HG03108 (cell line): ENCODE measurements at regions not wholly inside any gene's neighbourhood (a gene's known extent, or its start where the extent isn't known, plus 50 kb on each side); places are given as distances from the start of the nearest gene placed in this dataset.
"Not testable (repeated sequence)": the region's sequence is repeated elsewhere in the genome, so short reads cannot be mapped to it uniquely, and the experiment has no call there.

Experiments used
- ATAC-seq: cut with Tn5 transposase; IDR thresholded peaks from one replicate; pipeline ENCODE4 v1.9.1; 2021; ENCODE audit warnings: moderate library complexity; ENCODE audit not compliant: unreplicated experiment

DNA sequence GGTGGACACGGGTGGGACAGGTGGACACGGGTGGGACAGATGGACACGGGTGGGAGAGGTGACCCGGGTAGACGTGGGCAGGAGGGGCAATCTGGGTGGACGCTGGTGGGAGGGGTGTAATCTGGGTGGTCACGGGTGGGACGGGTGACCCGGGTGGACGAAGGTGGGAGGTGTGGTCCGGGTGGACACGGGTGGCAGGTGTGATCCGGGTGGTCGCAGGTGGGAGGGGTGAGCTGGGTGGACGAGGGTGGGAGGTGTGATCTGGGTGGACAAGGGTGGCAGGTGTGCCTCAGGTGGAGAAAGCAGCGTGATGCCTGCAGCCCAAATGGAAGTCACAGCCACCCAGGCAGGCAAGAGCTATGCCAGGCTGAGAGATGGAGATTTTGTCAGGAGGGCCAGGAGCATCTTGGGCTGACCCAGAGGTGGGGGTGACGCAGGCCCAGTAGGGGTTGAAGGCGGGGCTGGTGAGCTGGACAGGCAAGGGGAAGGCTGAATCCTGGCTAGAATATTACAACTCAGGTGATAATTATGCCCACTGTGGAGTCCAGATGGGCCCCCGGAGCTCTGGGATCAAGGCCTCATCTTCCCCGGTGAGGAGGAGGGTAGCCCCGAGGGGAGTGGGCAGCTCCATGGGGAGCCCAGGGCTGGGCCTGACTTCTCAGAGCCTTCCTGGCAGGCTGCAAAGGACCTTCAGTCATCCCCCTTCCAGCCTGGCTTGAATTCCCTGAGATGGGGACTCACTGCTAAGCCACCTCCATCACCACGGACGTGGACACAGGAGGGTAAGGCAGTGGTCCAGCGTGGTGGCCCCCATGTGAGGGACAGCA lies 100.0 kb downstream of the ADRA2C start:
- ATAC-seq: no peak

DNA sequence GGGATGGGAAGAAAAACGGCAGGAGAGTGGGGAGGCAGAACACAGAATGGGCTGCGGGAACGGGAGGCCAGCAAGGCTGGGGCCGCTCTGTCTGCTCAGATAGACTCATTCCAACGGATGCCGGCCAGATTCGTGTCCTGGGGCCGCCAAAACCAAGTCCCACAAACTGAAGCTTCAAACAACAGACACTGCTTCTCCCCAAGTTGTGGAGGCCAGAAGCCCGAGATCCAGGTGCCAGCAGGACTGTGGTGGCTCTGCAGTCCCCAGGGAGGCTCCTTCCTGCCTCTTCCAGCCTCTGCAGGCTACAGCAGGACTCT lies 100.6 kb downstream of the ADRA2C start:
- ATAC-seq: no peak

DNA sequence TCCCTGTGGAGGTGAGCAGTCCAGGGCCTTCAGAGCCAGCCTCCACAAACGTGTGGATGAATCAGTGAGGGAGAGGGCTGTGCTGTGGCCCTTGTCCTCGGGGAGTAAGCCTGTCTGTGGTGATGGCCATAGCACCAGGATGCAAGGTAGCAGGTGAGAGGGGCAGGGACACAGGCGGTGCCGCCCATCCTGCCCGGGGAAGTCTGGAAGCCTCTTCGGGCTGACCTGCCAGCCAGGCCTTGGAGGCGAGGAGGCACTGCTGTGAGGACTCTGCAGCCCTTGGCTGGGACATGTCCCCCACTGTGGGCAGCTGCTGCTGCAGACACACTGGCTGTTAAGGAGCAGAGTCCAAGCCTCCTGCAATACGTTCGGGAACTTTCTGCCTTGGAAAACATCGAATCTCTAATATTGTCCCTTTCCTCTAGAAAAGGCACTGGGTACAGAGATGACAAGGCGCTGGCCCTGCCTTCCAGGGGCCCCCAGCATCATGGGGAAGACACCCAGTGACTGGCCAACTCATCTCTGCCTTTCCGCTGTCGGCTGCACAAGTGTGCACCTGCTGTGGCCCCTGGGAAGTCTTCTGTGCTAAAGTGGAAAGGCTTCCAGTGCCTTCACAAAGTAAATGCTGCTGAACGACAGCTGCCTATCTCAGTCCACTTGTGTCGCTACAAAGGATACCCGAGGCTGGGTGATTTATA lies 101.4 kb downstream of the ADRA2C start:
- no peak for ATAC-seq

DNA sequence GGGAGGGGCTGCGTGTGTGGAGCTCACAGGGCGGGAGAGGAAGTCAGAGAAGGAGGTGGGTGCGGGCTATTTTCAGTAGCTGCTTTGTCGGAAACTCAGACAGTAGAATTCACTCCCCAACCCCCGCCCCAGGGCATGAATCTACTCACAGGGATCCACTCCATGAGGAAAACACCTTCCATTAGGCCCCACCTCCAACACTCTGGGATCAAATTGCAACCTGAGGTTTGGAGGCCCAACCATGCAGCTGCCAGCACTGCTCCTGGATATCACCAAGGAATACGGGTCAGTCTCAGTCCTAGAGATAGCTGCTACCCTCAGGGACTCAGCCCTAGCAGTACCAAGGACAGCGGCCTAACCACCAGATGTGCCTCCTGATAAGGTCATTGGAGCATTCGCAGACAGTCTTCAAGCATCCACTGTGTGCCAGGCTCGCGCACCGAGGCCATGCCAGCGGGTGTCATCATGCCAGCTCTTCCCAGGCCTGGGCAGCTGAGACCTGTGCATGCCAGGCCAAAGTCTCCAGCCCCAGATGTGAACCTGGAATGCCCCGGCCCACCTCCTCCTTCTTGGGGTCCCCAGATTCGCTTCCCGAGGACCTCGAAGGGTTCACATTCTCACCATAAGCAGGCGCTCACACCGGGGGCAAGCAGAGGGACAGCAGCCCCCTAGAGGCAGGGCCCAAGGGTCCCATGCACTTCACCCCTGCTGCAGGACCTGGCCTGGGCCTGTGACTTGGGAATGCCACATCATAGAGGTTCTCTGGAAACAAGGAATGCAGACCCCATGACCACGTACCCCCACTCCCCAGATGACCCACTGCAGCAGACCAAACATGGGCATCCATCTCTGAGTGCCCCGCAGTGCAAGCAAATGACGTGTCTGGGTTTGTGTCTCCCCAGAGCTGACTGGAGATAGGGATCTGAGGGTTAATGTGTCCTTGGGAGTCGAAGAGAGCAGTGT lies 102.3 kb downstream of the ADRA2C start:
- no peak for ATAC-seq

DNA sequence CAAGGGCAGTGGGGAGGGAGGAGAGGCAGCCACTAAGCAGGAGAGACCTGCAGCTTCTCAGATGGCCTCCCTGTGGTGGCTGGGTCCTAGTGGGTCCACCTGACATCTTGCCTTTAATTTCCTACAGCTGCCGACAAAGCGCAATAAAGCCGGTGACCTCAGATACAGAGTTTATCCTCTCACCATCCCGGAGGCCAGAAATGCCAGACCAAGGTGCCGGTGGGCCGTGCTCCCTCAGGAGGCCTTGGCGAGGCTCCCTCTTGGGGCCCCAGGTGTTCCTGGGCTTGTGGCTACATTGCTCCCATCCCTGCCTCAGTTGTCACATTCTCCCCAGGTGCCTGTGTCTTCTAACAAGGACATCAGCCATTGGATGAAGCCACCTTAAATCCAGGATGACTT lies 103.0 kb downstream of the ADRA2C start:
- ATAC-seq: no peak

DNA sequence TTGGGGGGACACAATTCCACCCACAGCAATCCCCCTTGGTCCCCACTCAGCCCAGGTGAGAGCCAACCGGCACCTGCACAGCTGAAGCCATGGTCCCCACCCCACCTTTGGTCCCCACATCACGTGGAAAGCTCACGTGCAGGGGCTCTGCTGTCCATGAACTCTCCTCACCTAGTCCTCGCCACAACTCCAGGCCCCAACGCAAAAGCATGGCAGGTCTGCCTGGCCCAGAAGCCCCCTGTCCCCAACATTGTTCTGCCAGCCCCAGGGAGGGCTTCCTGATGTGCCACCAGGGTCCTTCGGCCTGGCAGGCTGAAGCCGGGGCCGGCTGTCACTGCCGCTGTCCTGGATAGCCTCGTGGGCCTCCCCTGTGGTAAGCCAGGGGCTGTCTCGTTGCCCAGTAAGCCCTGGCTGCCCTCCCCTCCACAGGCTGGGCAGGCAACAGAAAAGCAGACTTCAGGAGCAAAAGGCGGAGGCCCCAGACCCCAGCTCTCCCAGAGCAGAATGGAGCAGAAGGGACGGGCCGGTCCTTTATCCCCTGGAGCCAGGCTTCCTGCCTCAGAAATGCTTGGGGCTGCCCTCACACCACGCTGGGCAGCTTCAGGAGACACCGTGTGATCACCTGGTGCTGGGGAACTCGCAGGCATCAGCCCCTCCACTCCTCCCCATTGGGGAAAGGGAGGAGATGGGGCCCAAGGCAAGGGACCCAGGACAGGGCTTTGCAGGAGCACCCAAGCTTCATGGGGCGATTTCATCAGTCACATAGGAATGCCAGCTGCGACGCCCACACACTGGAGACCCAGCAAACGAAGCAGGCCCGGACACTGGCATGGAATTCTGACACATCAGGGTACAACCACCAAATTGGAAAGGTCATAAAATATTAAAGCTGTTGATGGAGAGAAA lies 103.7 kb downstream of the ADRA2C start:
- no peak for ATAC-seq

DNA sequence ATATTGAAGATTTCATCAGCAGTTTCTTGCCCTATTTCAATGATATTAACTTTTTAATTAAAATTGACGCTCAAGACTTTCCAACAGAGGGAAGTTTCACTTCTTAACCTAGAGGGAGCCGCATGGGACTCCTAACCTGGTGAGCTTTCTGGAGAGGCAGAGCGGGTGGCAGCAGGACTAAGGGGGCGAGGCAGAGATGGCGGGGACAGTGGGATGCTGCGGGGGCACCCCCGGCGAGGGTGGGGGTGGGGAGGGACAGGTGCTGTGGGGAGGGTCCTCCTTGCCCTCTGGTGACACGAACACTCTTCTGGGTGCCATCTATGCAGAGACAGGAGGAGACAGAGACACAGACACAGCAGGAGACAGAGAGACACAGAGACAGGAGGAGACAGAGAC lies 104.4 kb downstream of the ADRA2C start:
- no peak for ATAC-seq

DNA sequence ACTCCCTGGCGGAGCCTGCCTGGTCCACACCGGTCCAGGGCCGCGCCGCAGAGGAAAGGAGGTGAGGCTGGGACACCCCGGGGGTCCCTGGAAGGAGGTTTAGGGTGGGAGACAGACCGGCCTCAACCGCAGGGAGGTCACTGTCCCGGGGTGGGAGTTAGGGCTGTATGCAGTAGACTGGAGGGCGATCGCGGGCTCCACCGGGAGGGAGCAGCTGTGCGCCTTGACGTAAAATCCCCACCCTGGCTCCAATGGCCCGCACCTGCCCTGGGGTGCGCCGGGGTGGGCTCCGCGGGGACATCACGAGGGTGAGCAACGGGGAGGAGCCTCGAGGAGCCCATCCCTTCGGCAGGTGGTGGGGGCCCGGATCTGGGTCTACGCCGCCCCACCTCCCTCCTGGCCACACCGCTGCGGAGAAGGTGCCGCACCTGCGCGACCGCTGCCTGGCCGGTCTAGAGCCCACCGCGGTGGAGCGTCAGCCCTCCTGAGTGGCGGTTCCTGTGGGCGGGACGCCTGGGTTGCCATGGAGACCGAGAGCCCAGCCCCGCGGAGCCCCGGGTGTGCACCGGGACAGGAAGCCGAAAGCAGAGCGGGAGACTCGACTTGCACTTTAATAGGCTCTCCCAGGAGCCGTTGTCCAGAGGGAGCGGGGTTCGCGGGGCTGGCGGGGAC lies 105.1 kb downstream of the ADRA2C start:
- ATAC-seq: no peak

DNA sequence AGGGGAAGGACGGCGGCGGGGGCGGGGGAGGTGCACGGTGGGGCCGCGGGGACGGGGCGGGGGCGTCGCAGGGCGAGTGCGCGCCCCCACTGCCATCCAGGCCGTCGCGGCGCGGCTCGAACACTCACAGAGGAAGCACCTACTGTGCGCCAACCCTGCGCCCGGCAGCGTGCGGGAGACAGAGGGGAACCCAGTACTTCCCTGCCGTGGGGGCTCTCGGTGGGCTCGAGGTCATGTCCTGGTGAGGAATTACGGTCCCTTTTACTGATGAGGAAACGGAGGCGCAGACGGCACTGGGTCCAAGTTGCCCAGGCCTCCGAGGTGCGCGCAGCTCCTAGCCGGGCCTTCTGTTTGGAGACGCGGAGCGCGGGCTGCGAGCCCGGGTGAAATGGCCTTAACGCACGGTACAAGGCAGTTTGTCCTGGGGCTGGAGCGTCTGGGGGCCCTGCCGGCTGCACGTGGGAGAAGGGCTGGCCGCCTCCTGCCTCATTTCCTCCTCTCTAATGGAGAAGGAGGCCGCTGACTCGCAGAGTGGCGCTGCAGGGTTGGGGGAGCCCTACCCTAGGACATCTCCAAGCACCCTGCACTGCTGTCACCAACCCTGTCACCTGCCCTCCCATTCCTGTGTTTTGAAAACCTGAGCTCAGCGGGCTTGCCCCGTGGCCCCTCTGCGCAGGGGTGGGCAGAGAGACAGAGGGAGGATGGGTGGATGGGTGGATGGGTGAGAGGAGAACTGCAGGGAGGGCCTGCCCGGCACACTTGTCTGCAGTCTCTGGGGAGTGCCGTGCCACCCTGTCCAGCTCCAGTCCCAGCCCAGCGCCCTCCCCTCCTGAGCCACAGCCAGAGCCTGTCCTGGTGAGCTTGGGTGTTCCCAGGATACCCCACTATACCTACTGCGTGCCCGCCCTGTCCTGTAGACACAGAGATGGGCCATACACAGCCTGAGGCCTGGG lies 106.0 kb downstream of the ADRA2C start:
- ATAC-seq: no peak

DNA sequence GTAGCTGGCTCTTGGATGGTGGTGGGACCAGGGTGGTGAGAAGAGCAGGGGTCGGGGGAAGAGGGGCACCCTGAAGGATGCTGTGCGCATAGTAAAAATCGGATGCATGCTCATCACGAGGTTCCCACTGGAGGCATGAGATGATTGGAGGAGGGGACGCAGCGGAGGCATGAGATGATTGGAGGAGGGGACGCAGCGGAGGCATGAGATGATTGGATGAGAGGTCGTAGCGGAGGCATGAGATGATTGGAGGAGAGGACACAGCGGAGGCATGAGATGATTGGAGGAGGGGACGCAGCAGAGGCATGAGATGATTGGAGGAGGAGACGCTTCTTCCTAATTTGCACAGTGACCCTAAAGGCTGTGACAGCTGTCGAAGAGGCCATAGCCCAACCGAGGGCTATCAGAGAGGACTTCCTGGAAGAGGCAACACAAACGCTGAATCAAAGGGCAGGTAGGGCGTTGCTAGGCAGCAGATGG lies 106.7 kb downstream of the ADRA2C start:
- ATAC-seq: no peak

DNA sequence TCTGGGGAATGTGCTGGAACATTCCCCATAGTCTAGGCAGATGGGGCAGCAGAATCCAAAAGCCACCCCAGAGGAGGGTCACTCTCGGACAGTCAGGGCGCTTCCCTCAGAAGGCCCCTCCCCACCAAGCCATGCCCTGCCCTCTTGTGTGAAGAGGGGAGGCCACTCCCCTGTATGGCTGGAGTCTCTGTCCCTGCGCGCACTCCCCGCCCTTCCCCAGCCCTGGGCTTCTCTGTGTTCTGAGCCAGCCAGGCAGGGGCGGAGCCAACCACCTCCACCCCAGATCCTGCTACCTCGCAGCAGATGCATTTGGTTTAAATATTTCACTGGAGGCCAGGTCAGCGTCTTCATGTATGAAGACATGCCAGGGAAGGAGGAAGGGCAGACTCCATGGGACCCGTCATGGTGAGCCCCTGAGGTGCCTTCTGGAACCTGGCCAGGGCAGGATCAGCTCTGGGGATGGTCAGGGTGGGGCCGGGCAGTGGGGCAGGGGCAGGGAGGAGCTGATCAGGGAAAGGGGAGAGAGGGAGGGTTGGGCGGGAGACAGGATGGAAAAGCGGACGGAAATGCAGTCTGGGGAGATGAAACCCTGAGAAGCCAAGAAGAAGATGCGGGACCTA lies 107.3 kb downstream of the ADRA2C start:
- no peak for ATAC-seq

DNA sequence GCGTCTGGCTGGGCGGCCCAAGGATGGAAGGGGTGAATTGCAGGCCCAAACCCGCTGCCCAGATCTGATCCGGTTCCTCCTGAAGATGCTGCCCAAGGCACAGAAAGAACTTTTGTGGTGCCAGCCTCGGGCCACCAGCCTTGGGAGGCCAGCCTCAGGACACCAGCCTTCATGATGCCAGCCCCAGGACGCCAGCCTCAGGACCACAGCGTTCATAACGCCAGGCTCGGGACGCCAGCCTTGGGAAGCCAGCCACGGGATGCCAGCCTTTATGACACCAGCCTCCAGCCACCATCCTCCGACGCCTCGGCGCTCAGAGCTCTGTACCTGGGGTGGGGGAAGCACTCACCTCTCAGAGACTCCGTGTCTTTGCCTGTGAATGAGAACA lies 107.8 kb downstream of the ADRA2C start:
- no peak for ATAC-seq

DNA sequence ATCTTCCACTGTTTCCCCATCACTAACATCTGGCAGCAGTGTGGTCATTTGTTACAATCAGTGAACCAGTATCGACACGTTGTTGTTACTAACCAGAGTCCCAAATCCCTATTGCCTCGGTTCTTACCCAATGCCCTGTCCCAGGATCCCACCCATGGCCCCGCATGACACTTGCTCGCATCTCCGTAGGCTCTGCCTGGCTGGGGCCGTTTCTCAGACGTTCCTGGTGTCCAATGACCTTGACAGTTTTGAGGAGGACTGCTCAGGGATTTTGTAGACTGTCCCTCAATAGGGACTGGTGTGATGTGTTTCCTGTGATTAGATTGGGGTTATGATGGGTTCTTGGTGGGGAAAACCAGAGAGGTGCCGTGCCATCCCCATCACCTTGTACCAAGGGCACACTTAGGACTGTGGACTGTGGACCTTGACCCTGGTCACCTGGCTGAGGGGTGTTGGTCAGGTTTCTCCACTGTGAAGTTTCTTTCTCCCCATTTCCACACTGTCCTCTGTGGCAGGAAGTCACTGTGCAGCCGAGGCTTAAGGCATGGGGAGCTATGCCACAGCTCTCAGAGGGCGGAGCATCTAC lies 108.4 kb downstream of the ADRA2C start:
- ATAC-seq: no peak

DNA sequence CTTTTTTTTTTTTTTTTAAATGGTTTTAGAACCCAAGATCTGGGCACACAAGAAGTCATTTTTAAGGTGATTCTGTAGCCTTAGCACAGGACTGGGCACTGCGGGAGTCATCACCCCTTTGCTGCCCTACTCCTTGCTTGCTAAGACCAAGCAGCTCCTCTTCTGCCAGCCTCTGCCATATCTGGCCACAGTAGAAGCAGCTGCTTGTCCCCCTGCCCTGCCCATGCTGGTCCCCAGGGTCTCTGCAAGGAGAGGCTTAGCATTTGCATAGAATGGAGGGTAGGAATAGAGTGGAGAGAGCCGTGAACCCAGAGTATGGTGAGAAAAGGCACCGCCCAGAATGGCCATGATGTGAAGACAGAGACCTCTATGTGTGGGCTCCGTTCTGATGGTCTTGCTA lies 109.3 kb downstream of the ADRA2C start:
- no peak for ATAC-seq

DNA sequence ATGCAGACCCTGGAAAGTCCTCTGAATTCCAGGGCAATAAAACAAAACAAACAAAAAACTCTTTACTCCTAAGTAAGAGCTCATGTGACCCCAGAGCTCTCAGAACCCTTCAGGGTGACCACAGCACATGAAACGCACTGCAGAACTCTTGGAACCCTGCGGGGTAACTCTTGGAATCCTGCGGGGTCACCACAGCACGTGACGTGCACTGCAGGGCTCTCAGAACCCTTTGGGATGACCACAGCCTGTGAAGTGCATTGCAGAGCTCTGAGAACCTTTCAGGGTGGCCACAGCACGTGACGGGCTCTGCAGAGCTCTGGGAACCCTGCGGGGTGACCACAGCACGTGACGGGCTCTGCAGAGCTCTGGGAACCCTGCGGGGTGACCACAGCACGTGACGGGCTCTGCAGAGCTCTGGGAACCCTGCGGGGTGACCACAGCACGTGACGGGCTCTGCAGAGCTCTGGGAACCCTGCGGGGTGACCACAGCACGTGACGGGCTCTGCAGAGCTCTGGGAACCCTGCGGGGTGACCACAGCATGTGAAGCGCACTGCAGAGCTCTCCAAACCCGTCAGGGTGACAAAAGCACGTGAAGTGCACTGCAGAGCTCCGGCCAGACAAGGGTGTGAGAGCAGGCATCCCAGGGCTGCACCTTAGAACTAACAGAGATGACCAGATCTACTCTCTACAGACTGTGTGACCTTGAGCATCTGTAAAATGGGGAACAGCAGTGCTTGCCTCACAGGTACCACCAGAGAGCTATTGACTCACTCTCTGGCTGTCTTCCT lies 110.1 kb downstream of the ADRA2C start:
- not testable (repeated sequence) for ATAC-seq

DNA sequence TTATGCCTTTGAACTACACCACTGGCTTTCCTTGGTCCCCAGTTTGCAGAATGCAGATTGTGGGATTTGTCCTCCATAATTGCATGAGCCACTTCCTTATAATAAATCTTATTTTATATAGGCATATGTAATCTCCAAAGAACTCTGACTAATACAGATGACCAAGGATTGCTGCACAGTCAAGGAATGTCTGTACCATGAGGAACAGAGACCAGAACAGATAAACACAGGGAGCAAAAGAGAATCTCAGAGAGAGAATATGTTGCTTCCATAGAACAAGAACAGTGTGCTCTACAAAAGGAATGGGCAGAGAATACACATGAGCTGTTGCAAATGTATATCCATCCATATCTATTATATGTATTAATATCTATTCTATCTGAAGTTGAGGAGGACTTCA lies 111.1 kb downstream of the ADRA2C start:
- ATAC-seq: no peak

DNA sequence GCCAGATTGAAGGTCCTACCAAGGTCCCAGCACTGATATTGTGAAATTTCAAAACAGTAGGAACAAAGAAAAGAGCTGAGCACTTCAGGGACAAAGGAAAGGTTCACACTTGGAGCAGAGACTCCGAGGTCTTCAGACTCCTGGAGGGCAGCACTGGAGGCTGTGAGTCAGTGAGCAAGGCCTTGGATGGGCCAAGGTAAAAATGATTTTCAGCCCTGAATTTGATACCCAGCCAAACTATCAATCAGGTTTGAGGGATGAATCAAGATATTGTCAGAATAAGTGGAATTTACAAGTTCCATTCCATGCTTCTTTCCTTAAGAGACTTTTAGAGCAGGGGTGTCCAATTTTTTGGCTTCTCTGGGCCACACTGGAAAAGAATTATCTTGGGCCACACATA lies 111.7 kb downstream of the ADRA2C start:
- no peak for ATAC-seq
